Stimulated activated CD8-positive, alpha-beta memory T cell treated with anti-CD3 and anti-CD28 coated beads, Interleukin-15, amount 100 ng/mL, for 48 hours (primary cell): ENCODE measurements at regions not wholly inside any gene's neighbourhood (a gene's known extent, or its start where the extent isn't known, plus 50 kb on each side); places are given as distances from the start of the nearest gene placed in this dataset.

Experiments used
- DNase-seq, 2 donors: peaks; one replicate each; pipeline ENCODE4 v3.0.0-alpha.2; 2020; ENCODE audit warnings: low read depth in 2 of 2

- no peak for DNase-seq
Measured at GRCh38 chr3:189555558-189555881, 75.7 kb upstream of the TP63 start.

- DNase-seq: no peak
Measured at GRCh38 chr3:189557824-189558223, 73.4 kb upstream of the TP63 start.

GRCh38 chr3:189561256-189561655 lies 69.9 kb upstream of the TP63 start:
- no peak for DNase-seq

GRCh38 chr3:189563853-189564563 lies 67.2 kb upstream of the TP63 start:
- peak; percentile 4 to 6 for DNase-seq

- DNase-seq: no peak
Measured at GRCh38 chr3:189566550-189567130, 64.5 kb upstream of the TP63 start.

- DNase-seq: no peak
Measured at GRCh38 chr3:189567322-189567721, 63.9 kb upstream of the TP63 start.

- no peak for DNase-seq
Measured at GRCh38 chr3:189567766-189568420, 63.3 kb upstream of the TP63 start.

GRCh38 chr3:189568961-189569360 lies 62.2 kb upstream of the TP63 start:
- no peak for DNase-seq

GRCh38 chr3:189569473-189569872 lies 61.7 kb upstream of the TP63 start:
- no peak for DNase-seq

GRCh38 chr3:189570916-189571315 lies 60.3 kb upstream of the TP63 start:
- DNase-seq: no peak

GRCh38 chr3:189572249-189572648 lies 58.9 kb upstream of the TP63 start:
- DNase-seq: no peak

GRCh38 chr3:189573004-189573403 lies 58.2 kb upstream of the TP63 start:
- no peak for DNase-seq

- DNase-seq: no peak
Measured at GRCh38 chr3:189576486-189576885, 54.7 kb upstream of the TP63 start.

- no peak for DNase-seq
Measured at GRCh38 chr3:189577050-189577951, 53.9 kb upstream of the TP63 start.

- no peak for DNase-seq
Measured at GRCh38 chr3:189580190-189580589, 51.0 kb upstream of the TP63 start.
